ENCODE measurements at regions not wholly inside any gene's neighbourhood (a gene's known extent, or its start where the extent isn't known, plus 50 kb on each side); places are given as distances from the start of the nearest gene placed in this dataset.

DNA sequence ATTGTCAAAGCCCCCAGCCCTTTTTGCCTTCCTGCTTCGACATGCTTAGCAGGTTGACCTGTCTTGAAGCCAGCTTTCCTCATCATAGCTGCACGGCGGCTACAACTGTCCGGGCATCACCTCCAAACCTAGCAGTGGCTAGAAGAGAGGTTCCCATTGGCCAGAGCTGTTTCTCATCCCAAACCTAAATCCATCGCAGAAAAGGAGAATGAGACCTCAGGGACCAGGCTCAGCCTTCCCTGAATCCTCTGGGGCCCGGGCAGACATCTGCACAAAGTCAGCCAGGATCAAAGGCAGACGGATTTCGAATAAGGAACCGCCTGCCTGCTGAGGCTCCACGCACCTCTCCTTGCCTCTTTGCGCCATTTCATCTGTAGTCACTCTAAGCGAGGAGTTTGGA is 101.7 kb upstream of the SLC66A3 start:
- Histone ChIP-seq H3K4me2 (ENCODE audit: low read depth, low read length, poor library complexity, severe bottlenecking) (no peak overlapping the region), H3K27me3 (ENCODE audit: insufficient read depth, low read length, poor library complexity, severe bottlenecking) (no peaks in the 10 kb centered on the region), H3K9ac (ENCODE audit: low read depth, low read length, poor library complexity, severe bottlenecking) (no peak overlapping the region), H3K4me1 (ENCODE audit: insufficient read depth, low read length, poor library complexity, severe bottlenecking) (no peaks in the 10 kb centered on the region), H3K4me3 (ENCODE audit: low read length, poor library complexity, severe bottlenecking) (no peak overlapping the region), H2AFZ (ENCODE audit: low read length) (no peak overlapping the region), H4K20me1 (ENCODE audit: insufficient read depth, low read length, poor library complexity, severe bottlenecking) (no peaks in the 10 kb centered on the region), H3F3A (ENCODE audit: low read depth) (no peaks in the 10 kb centered on the region), H3K36me3 (ENCODE audit: insufficient read depth, low read length) (no peaks in the 10 kb centered on the region), H3K9me3 (ENCODE audit: insufficient read depth, low read depth, low read length) (no peaks in the 10 kb centered on the region), H3K79me2 (ENCODE audit: insufficient read depth, low read length) (no peaks in the 10 kb centered on the region), H3K9me2 (replicated peaks; ENCODE audit: low read depth, low read length) (no peaks in the 10 kb centered on the region)
- no peak for TF ChIP-seq CTCF (conservative IDR thresholded peaks at IDR 0.05; ENCODE audit: low read length)
- TF ChIP-seq EZH2phosphoT487 (IDR thresholded peaks at IDR 0.05; ENCODE audit: borderline replicate concordance) = no peak

DNA sequence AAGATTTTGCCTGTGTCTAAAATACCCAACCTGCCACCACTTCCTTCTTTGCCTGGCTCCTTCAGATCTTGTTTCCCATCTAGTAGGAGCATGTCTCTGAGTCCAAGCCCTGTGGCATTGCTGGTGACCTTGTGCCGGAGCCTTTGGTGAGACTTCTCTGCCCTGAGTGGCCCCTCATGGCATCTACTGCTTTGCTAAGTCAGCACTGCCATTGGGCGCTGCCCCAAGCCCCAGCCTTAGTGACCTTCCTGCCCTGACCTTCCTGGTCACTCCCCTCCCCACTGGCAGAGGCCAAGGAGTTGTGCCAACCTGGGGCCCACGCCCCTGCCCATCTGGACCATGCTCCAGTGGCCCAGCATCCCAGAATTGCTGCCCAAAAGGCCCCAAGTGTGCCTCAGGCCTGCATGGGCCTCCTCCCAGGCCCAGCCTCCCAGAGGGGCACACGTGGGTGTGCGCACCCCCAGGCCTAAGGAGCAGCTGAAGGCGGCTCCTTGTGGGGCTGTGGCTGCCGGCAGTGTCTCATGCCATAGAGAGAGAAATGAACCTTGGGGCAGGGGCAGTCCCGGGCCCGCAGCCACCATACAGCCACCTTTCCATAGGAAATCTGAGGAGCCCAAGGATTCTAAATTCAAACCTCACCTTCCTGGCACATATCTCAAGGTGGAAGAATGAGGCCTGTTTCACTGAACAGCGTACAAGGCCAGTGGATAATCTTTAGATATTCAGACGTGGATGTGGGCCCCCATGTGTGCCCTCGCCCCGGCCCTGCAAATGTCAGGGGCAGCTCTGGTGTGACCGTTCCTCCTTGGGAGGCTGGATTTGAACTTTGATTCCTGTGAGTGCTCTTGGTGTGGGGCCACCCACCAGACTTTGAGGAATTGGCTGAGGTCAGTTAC is 100.2 kb upstream of the SLC66A3 start:
- no peaks in the 10 kb centered on the region for H3K27me3 ChIP-seq (ENCODE audit: insufficient read depth, low read length, poor library complexity, severe bottlenecking)
- H3F3A ChIP-seq (ENCODE audit: low read depth) = no peaks in the 10 kb centered on the region
- no peaks in the 10 kb centered on the region for H3K79me2 ChIP-seq (ENCODE audit: insufficient read depth, low read length)
- TF ChIP-seq EZH2phosphoT487 (IDR thresholded peaks at IDR 0.05; ENCODE audit: borderline replicate concordance) (no peak), CTCF (conservative IDR thresholded peaks at IDR 0.05; ENCODE audit: low read length) (no peak)
- H2AFZ ChIP-seq (ENCODE audit: low read length) = no peak overlapping the region
- H3K9ac ChIP-seq (ENCODE audit: low read depth, low read length, poor library complexity, severe bottlenecking) = no peak overlapping the region
- H3K36me3 ChIP-seq (ENCODE audit: insufficient read depth, low read length) = no peaks in the 10 kb centered on the region
- no peaks in the 10 kb centered on the region for H3K4me1 ChIP-seq (ENCODE audit: insufficient read depth, low read length, poor library complexity, severe bottlenecking)
- no peaks in the 10 kb centered on the region for H3K9me3 ChIP-seq (ENCODE audit: insufficient read depth, low read depth, low read length)
- H3K4me3 ChIP-seq (ENCODE audit: low read length, poor library complexity, severe bottlenecking) = no peak overlapping the region
- H3K9me2 ChIP-seq (replicated peaks; ENCODE audit: low read depth, low read length) = no peaks in the 10 kb centered on the region
- H4K20me1 ChIP-seq (ENCODE audit: insufficient read depth, low read length, poor library complexity, severe bottlenecking) = no peaks in the 10 kb centered on the region
- H3K4me2 ChIP-seq (ENCODE audit: low read depth, low read length, poor library complexity, severe bottlenecking) = no peak overlapping the region

DNA sequence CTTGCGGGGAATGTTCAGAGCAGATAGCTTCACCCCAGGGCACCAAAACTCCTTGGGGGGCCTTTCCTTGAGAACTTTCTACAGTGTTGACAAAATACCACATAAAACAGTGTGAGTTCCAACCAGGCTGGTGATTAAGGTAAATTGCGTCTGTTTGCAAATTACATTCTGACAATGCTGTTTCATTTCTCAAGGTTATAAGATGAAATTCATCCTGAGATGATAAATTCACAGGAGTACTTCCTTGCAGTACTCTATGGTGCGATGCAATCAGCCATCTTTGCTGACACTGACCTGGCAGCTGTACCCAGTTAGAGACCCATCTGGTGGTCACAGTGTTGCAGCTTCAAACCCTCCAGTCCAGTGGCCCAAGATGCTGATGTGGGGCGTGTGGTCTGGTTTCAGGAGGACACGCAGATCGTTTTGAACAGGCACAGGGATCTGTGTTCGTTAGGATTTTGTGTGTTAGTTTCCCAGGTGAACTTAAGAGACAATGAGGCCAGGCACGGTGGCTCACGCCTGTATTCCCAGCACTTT is 99.5 kb upstream of the SLC66A3 start:
- Histone ChIP-seq H3K9ac (ENCODE audit: low read depth, low read length, poor library complexity, severe bottlenecking) (no peak overlapping the region), H4K20me1 (ENCODE audit: insufficient read depth, low read length, poor library complexity, severe bottlenecking) (no peaks in the 10 kb centered on the region), H3F3A (ENCODE audit: low read depth) (no peaks in the 10 kb centered on the region), H3K4me1 (ENCODE audit: insufficient read depth, low read length, poor library complexity, severe bottlenecking) (no peaks in the 10 kb centered on the region), H3K27me3 (ENCODE audit: insufficient read depth, low read length, poor library complexity, severe bottlenecking) (no peaks in the 10 kb centered on the region), H2AFZ (ENCODE audit: low read length) (no peak overlapping the region), H3K9me3 (ENCODE audit: insufficient read depth, low read depth, low read length) (peaks cover 4% of the 10 kb centered on the region; the same call in 1 of the 2 replicates), H3K4me2 (ENCODE audit: low read depth, low read length, poor library complexity, severe bottlenecking) (no peak overlapping the region), H3K4me3 (ENCODE audit: low read length, poor library complexity, severe bottlenecking) (no peak overlapping the region), H3K79me2 (ENCODE audit: insufficient read depth, low read length) (no peaks in the 10 kb centered on the region), H3K9me2 (replicated peaks; ENCODE audit: low read depth, low read length) (no peaks in the 10 kb centered on the region), H3K36me3 (ENCODE audit: insufficient read depth, low read length) (no peaks in the 10 kb centered on the region)
- no peak for TF ChIP-seq CTCF (conservative IDR thresholded peaks at IDR 0.05; ENCODE audit: low read length)
- TF ChIP-seq EZH2phosphoT487 (IDR thresholded peaks at IDR 0.05; ENCODE audit: borderline replicate concordance) = no peak
